ENCODE measurements at regions not wholly inside any gene's neighbourhood (a gene's known extent, or its start where the extent isn't known, plus 50 kb on each side); places are given as distances from the start of the nearest gene placed in this dataset.

DNA sequence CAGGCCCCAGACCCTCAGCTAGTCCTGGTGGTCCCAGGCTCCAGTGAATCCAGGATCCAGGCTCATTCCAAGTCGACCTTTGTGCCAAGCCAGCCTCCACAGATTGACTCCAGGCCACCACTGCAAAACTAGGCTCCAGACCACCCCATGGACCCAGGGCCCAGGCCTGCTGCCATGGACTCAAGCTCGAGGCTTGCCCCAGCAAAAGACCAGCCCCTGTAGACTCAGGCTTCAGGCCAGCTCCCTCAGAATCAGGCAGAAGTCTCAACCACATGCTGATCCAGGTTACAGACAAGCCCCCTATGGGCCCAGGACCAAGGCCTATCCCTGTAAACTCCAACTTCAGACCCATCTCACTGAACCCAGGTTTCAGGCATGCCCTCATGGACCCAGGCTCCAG, 692.4 kb downstream of the PCDH19 start:
- no peak for DNase-seq

GRCh38 chrX:99705701-99706100, 704.4 kb downstream of the PCDH19 start:
- DNase-seq: peak; percentile 7

- DNase-seq: no peak
These were observed 706.6 kb downstream of the PCDH19 start for GRCh38 chrX:99703473-99703872.

DNA sequence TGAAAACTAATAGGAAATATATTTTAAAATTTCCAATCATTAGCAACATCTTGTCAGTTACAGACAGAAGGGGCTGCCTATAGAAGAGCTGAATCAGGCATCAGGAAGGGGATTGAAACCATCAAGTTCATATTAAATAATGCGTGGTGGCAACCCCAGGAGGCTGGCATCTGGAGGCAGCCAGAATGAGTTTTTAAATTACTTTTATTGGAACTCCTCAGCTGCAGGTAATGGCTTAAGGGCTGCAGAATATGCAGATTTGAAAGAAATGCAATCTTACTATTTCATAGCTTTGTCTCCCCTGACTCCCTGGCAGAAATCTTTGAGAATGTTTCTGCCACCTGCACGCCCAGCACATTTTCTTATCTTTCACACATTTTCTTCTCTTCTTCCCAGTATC, 711.6 kb downstream of the PCDH19 start:
- DNase-seq: no peak

DNA sequence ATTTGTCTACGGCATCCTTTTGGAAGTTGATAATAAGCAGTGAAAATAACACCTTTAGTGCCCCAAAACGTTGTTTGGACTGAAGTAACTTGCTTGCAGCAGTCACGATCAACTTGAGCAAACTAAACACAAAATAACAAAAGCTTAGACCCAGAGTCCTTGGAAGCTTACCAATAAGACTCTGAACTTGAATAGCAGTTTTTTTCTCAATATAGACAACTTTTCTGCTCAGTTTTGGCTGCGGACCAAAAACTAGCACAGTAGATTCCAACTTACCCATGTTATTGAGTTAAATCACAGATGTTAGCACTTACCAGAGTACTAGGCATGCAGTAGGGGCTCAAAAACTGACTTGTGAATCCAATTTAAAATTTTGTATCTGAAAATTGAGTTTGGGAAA, 746.9 kb downstream of the PCDH19 start:
- DNase-seq: peak; percentile 15

DNA sequence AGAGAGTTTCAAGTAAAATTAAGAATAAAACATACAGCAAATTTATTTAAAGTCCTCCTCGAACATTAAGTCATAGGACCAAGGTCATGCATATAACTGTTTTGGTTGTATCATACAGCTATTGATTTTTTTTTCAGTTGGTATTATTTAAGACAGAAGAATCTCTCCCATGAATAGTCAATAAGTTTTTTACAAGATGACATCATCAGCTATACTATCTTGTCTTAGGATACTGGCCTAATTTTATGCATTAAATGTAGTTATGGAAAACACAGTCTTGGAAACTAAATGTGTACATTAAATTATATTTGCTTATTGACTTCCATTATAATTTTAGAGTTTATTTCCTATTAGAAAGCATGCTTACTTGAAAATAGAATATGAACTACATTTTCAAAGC, 755.9 kb downstream of the PCDH19 start:
- DNase-seq: no peak

GRCh38 chrX:99653352-99653751, 756.7 kb downstream of the PCDH19 start:
- DNase-seq: no peak

- DNase-seq: no peak
These were observed 797.0 kb downstream of the PCDH19 start for GRCh38 chrX:99613041-99613440.

- no peak for DNase-seq
These were observed 806.8 kb downstream of the PCDH19 start for GRCh38 chrX:99603091-99603814.

- no peak for DNase-seq
These were observed 808.0 kb downstream of the PCDH19 start for GRCh38 chrX:99602107-99602506.

DNA sequence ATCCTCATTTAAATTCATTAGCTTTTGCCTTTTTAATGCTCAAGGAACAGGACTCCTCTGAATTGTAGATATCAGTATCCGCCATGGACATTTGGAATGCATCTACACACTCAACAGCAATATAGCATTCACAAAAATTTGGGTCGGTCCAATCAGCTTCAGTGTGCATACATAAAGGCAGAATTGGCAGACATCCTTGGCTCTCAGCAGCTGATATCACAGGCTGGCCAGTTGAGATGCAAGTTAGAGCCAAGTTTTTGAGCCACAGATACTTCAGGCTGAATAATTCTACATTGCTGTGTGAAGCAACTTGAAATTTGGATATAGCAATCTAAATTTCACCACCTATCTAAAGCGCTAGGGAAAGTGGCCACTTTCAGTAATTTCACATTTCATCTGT, 821.1 kb downstream of the PCDH19 start:
- DNase-seq: peak; percentile 6

- DNase-seq: no peak
These were observed 837.4 kb downstream of the PCDH19 start for GRCh38 chrX:99572711-99573110.

DNA sequence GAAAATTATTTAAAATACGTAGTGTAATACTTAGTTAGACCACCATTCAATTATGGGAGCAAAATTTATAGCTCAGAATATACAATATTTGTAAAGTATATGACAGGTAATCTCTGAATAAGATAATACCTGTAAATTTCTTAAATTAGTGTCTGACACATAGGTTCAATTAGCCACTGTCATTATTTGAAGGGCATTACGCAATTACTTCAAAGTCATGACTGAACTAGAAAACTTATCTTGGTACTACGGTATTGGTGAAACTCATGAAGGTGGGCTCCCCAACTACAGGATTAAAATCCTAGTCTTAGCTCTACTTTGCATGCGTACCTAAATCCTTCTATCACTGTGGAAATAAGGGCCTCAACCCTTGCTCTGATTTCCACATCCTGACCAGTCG, 860.7 kb downstream of the PCDH19 start:
- DNase-seq: no peak

DNA sequence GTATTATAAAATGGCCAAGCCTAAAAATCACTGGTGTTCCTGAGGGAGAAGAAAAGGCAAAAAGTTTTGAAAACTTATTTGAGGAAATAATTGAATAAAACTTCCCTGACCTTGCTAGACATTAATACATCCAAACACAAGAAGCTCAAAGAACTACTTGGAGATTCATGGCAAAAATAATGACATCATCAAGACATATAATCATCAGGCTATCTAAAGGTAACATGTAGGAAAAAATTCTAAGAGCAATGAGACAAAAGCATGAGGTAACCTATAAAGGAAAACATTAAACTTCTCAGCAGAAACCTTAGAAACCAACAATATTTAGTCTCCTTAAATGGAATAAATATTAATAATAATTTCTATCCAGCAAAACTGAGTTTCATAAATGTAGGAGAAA, 887.6 kb downstream of the PCDH19 start:
- no peak for DNase-seq

DNA sequence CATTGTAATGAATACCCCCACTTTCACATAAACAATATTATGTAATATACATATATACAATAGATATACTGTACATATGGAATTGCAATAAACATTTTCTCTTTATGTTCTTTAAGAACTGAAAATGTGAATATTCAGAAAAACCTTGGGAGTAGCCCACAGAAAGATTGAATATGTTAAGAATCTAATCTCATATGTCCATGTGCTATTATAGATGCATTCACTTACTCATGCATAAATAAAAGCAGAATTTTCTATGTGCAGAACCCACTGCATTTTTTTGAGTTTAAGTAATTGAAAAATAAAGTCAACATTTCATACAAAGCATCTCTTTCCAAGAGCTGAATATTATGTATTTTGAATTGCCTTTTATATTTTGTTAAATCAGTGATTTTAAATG, 902.3 kb downstream of the PCDH19 start:
- no peak for DNase-seq

DNA sequence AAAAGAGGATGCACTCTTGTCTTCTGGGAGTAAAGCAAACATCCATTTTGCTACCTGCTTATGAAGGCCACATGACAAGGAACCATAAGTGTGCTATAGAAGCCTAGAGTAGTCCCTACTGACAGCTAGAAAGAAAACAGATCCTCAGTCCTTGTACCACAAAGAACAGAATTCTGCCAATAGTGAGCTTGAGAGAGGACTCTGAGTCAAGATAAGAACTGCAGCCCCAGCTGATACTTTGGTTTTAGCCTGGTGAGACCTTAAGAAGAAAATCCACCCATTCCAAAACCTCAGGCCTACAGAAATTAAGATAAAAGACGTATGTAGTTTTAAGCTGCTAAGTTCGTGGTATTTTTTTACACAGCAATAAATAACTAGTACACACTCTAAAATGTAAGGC, 914.6 kb downstream of the PCDH19 start:
- DNase-seq: no peak

DNA sequence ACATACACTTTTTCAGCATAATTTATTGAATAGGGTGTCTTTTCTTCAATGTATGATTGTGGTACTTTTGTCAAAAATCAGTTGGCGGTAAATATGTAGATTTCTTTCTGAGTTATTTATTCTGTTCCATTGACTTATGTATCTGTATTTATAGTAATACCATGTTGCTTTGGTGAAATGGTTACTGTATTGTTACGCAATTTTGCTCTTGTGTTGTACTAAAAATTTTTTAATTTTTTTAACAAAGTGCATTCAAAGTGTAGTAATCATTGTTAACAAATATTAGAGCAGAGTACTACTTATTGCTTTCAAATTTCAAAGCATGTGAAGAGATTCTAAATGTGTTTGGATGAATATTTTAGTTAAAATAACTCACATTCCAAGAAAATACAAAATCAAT, 915.4 kb downstream of the PCDH19 start:
- DNase-seq: no peak

DNA sequence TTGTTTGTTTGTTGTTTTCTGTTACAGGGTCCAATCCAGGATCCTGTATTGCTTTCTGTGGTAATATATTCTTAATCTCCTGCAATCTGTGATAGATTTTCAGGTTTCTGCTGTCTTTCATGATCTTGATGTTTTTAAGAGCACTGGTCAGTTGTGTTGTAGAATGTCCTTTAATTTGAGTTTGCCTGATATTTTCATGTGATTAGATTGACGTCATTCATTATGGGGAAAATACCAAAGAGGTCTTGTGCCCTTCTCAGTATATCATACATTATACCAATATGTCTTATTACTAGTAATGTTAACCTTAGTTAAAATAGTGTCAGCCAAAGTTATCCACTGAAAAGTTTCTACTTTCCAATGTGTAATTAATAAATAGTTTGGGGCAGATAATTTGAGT, 929.3 kb downstream of the PCDH19 start:
- DNase-seq: no peak

DNA sequence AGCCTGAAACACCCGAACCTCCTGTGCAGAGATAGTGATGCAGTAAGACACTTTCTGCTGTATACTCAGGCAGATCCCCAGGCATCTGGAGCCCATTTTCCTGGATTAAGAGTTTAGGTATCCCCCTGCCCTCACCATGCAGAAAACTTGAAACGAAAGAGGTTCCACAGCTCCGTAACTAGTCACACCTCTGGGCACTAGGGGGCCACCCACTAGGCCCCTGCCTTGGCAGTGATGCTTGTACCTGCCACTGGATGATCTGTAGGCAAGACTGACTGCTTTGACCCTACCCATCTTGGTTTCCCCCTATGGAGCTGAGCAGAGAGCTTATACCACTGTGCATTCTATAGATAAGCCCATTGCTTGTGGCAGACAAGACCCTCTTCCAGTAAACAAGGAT, 940.6 kb downstream of the PCDH19 start:
- DNase-seq: no peak

GRCh38 chrX:99468993-99469392, 941.1 kb downstream of the PCDH19 start:
- DNase-seq: no peak

GRCh38 chrX:99461223-99461622, 948.9 kb downstream of the PCDH19 start:
- no peak for DNase-seq

DNA sequence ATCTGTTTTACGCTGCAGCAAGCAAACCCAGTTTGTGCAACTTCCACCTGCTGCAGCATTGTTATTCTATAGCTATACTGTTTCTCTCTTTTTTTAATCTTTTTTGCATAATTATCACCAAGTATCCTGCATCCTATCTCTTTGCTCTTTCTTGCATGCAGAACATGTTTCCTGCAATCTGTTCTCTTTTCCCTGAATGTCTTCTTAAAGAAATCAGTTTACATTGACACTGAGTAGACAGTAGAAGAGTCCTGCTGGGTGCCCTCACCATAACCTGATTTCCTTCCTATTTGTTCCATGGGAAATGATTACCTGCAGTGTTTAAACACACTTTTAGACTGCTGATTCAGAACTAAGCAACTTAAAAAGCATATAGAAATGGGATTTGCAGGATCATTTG, 964.7 kb downstream of the PCDH19 start:
- DNase-seq: no peak

DNA sequence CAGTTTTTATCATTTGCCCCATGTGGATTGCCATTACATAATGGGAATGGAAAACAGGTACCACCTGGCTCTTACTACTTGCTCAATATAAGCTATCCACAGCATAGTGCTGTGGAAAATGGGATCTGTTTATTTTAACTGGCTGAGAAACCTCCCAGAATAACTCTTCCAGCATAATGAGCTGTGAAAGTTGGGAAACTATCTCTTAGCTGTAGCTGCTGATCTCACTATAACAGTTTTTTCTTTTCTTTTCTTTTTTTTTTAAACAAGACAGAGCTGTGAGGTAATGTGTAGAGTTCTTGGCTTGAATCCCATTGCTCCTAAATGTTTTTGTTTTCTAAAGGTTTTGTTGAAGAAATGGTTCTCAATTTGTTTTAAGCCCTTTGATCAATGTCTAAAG, 988.3 kb downstream of the PCDH19 start:
- peak; percentile 31 for DNase-seq

DNA sequence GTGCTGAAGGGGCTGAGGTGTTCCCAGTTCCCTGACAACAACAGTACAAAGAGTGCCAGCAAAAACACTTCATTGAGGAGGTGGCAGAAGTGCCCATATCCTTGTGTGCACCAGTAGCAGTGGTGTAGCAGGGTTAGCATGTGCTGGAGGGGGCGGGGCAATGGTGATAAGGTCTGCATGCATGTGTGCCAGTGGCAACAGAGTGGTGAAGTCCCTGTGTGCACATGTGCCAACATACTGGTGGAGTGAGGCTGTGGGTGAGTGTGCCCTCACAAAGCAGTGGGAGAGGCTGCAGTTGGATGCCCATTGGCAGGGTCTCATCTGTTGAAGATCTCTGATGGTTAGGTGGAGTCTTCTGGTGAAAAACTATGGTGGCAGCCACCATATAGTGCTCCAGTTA, 994.6 kb downstream of the PCDH19 start:
- no peak for DNase-seq

- no peak for DNase-seq
These were observed 996.8 kb downstream of the PCDH19 start for GRCh38 chrX:99413317-99413716.

Data from muscle of arm (tissue), 1 donor.